ENCODE measurements at regions not wholly inside any gene's neighbourhood (a gene's known extent, or its start where the extent isn't known, plus 50 kb on each side); places are given as distances from the start of the nearest gene placed in this dataset.

- DNase-seq = no peak
- Histone ChIP-seq H3K4me3 (no peak overlapping the region), H3K4me1 (no peaks in the 10 kb centered on the region), H3K36me3 (no peaks in the 10 kb centered on the region), H3K27ac (no peak overlapping the region), H3K27me3 (no peaks in the 10 kb centered on the region), H3K9me3 (replicated peaks) (no peaks in the 10 kb centered on the region)
Measured at GRCh38 chr3:180092889-180093288, 56.2 kb upstream of the PEX5L start.

GRCh38 chr3:180093535-180093934 lies 56.8 kb upstream of the PEX5L start:
- H3K4me3 ChIP-seq = no peak overlapping the region
- no peaks in the 10 kb centered on the region for H3K4me1 ChIP-seq
- no peaks in the 10 kb centered on the region for H3K36me3 ChIP-seq
- no peaks in the 10 kb centered on the region for H3K27me3 ChIP-seq
- H3K27ac ChIP-seq = no peak overlapping the region
- no peaks in the 10 kb centered on the region for H3K9me3 ChIP-seq (replicated peaks)
- DNase-seq = no peak

- no peaks in the 10 kb centered on the region for H3K9me3 ChIP-seq (replicated peaks)
- H3K27ac ChIP-seq = no peak overlapping the region
- no peak overlapping the region for H3K4me3 ChIP-seq
- DNase-seq = no peak
- H3K27me3 ChIP-seq = no peaks in the 10 kb centered on the region; the same call in 1 of the 2 replicates
- no peaks in the 10 kb centered on the region for H3K4me1 ChIP-seq
- H3K36me3 ChIP-seq = no peaks in the 10 kb centered on the region
Measured at GRCh38 chr3:180097626-180098025, 60.9 kb upstream of the PEX5L start.

GRCh38 chr3:180102134-180102533 lies 65.4 kb upstream of the PEX5L start:
- Histone ChIP-seq H3K27ac (no peak overlapping the region), H3K4me3 (no peak overlapping the region), H3K27me3 (no peaks in the 10 kb centered on the region; the same call in 1 of the 2 replicates), H3K36me3 (no peaks in the 10 kb centered on the region), H3K4me1 (no peaks in the 10 kb centered on the region), H3K9me3 (replicated peaks) (no peaks in the 10 kb centered on the region)
- no peak for DNase-seq

GRCh38 chr3:180102604-180103003 lies 65.9 kb upstream of the PEX5L start:
- DNase-seq = no peak
- Histone ChIP-seq H3K27me3 (no peaks in the 10 kb centered on the region; the same call in 1 of the 2 replicates), H3K4me3 (no peak overlapping the region), H3K36me3 (no peaks in the 10 kb centered on the region), H3K9me3 (replicated peaks) (no peaks in the 10 kb centered on the region), H3K4me1 (no peaks in the 10 kb centered on the region), H3K27ac (no peak overlapping the region)

- H3K4me1 ChIP-seq = no peaks in the 10 kb centered on the region
- no peaks in the 10 kb centered on the region for H3K36me3 ChIP-seq
- no peaks in the 10 kb centered on the region for H3K27me3 ChIP-seq
- no peak overlapping the region for H3K4me3 ChIP-seq
- DNase-seq = no peak
- H3K27ac ChIP-seq = no peak overlapping the region
- H3K9me3 ChIP-seq (replicated peaks) = no peaks in the 10 kb centered on the region
Measured at GRCh38 chr3:180116203-180116602, 79.5 kb upstream of the PEX5L start.

GRCh38 chr3:180116658-180117057 lies 79.9 kb upstream of the PEX5L start:
- Histone ChIP-seq H3K36me3 (no peaks in the 10 kb centered on the region), H3K4me1 (no peaks in the 10 kb centered on the region), H3K4me3 (no peak overlapping the region), H3K27ac (no peak overlapping the region), H3K27me3 (no peaks in the 10 kb centered on the region), H3K9me3 (replicated peaks) (no peaks in the 10 kb centered on the region)
- DNase-seq = no peak

- Histone ChIP-seq H3K27me3 (no peaks in the 10 kb centered on the region), H3K36me3 (no peaks in the 10 kb centered on the region), H3K4me1 (no peaks in the 10 kb centered on the region), H3K9me3 (replicated peaks) (no peaks in the 10 kb centered on the region), H3K27ac (no peak overlapping the region), H3K4me3 (no peak overlapping the region)
- no peak for DNase-seq
Measured at GRCh38 chr3:180117381-180118163, 80.8 kb upstream of the PEX5L start.

GRCh38 chr3:180119567-180119966 lies 82.8 kb upstream of the PEX5L start:
- Histone ChIP-seq H3K9me3 (replicated peaks) (no peaks in the 10 kb centered on the region), H3K27me3 (no peaks in the 10 kb centered on the region), H3K27ac (no peak overlapping the region), H3K36me3 (no peaks in the 10 kb centered on the region), H3K4me1 (no peaks in the 10 kb centered on the region), H3K4me3 (no peak overlapping the region)
- DNase-seq = no peak

GRCh38 chr3:180123928-180124327 lies 87.2 kb upstream of the PEX5L start:
- no peak for DNase-seq
- Histone ChIP-seq H3K27ac (no peak overlapping the region), H3K36me3 (no peaks in the 10 kb centered on the region), H3K4me3 (no peak overlapping the region), H3K27me3 (no peaks in the 10 kb centered on the region), H3K4me1 (no peaks in the 10 kb centered on the region), H3K9me3 (replicated peaks) (no peaks in the 10 kb centered on the region)

- no peaks in the 10 kb centered on the region for H3K4me1 ChIP-seq
- no peaks in the 10 kb centered on the region for H3K9me3 ChIP-seq (replicated peaks)
- no peak overlapping the region for H3K4me3 ChIP-seq
- no peak overlapping the region for H3K27ac ChIP-seq
- no peaks in the 10 kb centered on the region for H3K27me3 ChIP-seq
- H3K36me3 ChIP-seq = no peaks in the 10 kb centered on the region
- DNase-seq = no peak
Measured at GRCh38 chr3:180131169-180131568, 94.4 kb upstream of the PEX5L start.

GRCh38 chr3:180135101-180135500 lies 98.4 kb upstream of the PEX5L start:
- DNase-seq = no peak
- Histone ChIP-seq H3K36me3 (no peaks in the 10 kb centered on the region), H3K27ac (no peak overlapping the region), H3K4me3 (no peak overlapping the region), H3K9me3 (replicated peaks) (no peaks in the 10 kb centered on the region), H3K4me1 (no peaks in the 10 kb centered on the region), H3K27me3 (no peaks in the 10 kb centered on the region)

- H3K4me1 ChIP-seq = no peaks in the 10 kb centered on the region
- H3K9me3 ChIP-seq (replicated peaks) = no peaks in the 10 kb centered on the region
- no peaks in the 10 kb centered on the region for H3K36me3 ChIP-seq
- H3K27me3 ChIP-seq = no peaks in the 10 kb centered on the region
- no peak for DNase-seq
- H3K4me3 ChIP-seq = no peak overlapping the region
- no peak overlapping the region for H3K27ac ChIP-seq
Measured at GRCh38 chr3:180138871-180139270, 102.1 kb upstream of the PEX5L start.

- no peak for DNase-seq
Measured at GRCh38 chr3:180142041-180142440, 105.3 kb upstream of the PEX5L start.

GRCh38 chr3:180142472-180142871 lies 105.7 kb upstream of the PEX5L start:
- H3K9me3 ChIP-seq (replicated peaks) = no peaks in the 10 kb centered on the region
- H3K36me3 ChIP-seq = no peaks in the 10 kb centered on the region
- H3K4me3 ChIP-seq = no peak overlapping the region
- H3K4me1 ChIP-seq = no peaks in the 10 kb centered on the region
- H3K27ac ChIP-seq = no peak overlapping the region
- DNase-seq = no peak
- no peaks in the 10 kb centered on the region for H3K27me3 ChIP-seq

More at GRCh38 chr3:180142041-180142440, 105.3 kb upstream of the PEX5L start:
- Histone ChIP-seq H3K27ac (no peak overlapping the region), H3K4me1 (no peaks in the 10 kb centered on the region), H3K36me3 (no peaks in the 10 kb centered on the region), H3K9me3 (replicated peaks) (no peaks in the 10 kb centered on the region), H3K4me3 (no peak overlapping the region), H3K27me3 (no peaks in the 10 kb centered on the region)

- no peak overlapping the region for H3K4me3 ChIP-seq
- no peak for DNase-seq
Measured at GRCh38 chr3:180161770-180162169, 125.0 kb upstream of the PEX5L start.

More at GRCh38 chr3:180161770-180162169, 125.0 kb upstream of the PEX5L start:
- Histone ChIP-seq H3K36me3 (no peaks in the 10 kb centered on the region), H3K4me1 (no peaks in the 10 kb centered on the region), H3K9me3 (replicated peaks) (no peaks in the 10 kb centered on the region), H3K27me3 (no peaks in the 10 kb centered on the region), H3K27ac (no peak overlapping the region)
